ENCODE measurements at regions not wholly inside any gene's neighbourhood (a gene's known extent, or its start where the extent isn't known, plus 50 kb on each side); places are given as distances from the start of the nearest gene placed in this dataset.

DNA sequence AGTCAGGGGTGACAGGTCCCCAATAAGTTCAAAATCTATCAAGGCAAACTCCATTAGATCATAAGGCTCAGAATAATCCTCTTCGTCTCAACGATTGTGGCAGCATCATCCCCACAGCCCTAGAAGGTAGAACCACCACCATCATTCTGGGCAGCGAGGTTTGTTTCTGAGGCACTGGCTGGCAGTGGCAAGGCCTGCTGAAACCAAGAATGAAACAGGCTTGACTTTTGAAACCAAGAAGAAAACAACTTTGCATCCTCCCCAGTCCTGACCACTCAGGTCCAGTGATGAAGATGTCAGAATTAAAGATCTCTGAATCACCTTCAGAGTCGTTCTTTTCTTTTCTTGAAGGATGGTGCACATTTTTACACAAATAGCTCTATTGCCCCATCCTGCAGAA lies 152.6 kb upstream of the SYT1 start:
- TF ChIP-seq EP300 (IDR thresholded peaks at IDR 0.05; ENCODE audit: borderline replicate concordance in 1 of 2, low read depth in 1 of 2, low read length in 1 of 2) = no peak
- TF ChIP-seq, protein P1, sequence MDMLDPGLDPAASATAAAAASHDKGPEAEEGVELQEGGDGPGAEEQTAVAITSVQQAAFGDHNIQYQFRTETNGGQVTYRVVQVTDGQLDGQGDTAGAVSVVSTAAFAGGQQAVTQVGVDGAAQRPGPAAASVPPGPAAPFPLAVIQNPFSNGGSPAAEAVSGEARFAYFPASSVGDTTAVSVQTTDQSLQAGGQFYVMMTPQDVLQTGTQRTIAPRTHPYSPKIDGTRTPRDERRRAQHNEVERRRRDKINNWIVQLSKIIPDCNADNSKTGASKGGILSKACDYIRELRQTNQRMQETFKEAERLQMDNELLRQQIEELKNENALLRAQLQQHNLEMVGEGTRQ (IDR thresholded peaks at IDR 0.05; ENCODE audit: borderline replicate concordance, low read depth, low read length) = no peak
- TF ChIP-seq, protein P2, sequence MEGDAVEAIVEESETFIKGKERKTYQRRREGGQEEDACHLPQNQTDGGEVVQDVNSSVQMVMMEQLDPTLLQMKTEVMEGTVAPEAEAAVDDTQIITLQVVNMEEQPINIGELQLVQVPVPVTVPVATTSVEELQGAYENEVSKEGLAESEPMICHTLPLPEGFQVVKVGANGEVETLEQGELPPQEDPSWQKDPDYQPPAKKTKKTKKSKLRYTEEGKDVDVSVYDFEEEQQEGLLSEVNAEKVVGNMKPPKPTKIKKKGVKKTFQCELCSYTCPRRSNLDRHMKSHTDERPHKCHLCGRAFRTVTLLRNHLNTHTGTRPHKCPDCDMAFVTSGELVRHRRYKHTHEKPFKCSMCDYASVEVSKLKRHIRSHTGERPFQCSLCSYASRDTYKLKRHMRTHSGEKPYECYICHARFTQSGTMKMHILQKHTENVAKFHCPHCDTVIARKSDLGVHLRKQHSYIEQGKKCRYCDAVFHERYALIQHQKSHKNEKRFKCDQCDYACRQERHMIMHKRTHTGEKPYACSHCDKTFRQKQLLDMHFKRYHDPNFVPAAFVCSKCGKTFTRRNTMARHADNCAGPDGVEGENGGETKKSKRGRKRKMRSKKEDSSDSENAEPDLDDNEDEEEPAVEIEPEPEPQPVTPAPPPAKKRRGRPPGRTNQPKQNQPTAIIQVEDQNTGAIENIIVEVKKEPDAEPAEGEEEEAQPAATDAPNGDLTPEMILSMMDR (IDR thresholded peaks at IDR 0.05) = no peak
- TF ChIP-seq FOXJ3 (CRISPR knock-in tag; IDR thresholded peaks at IDR 0.05) = no peak
- no peak for TF ChIP-seq RFX5 (IDR thresholded peaks at IDR 0.05; ENCODE audit: low read length)
- no peak for TF ChIP-seq RAD21 (IDR thresholded peaks at IDR 0.05; ENCODE audit: low read length)
- TF ChIP-seq, protein P3, sequence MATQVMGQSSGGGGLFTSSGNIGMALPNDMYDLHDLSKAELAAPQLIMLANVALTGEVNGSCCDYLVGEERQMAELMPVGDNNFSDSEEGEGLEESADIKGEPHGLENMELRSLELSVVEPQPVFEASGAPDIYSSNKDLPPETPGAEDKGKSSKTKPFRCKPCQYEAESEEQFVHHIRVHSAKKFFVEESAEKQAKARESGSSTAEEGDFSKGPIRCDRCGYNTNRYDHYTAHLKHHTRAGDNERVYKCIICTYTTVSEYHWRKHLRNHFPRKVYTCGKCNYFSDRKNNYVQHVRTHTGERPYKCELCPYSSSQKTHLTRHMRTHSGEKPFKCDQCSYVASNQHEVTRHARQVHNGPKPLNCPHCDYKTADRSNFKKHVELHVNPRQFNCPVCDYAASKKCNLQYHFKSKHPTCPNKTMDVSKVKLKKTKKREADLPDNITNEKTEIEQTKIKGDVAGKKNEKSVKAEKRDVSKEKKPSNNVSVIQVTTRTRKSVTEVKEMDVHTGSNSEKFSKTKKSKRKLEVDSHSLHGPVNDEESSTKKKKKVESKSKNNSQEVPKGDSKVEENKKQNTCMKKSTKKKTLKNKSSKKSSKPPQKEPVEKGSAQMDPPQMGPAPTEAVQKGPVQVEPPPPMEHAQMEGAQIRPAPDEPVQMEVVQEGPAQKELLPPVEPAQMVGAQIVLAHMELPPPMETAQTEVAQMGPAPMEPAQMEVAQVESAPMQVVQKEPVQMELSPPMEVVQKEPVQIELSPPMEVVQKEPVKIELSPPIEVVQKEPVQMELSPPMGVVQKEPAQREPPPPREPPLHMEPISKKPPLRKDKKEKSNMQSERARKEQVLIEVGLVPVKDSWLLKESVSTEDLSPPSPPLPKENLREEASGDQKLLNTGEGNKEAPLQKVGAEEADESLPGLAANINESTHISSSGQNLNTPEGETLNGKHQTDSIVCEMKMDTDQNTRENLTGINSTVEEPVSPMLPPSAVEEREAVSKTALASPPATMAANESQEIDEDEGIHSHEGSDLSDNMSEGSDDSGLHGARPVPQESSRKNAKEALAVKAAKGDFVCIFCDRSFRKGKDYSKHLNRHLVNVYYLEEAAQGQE (IDR thresholded peaks at IDR 0.05; ENCODE audit: low read depth, low read length) = no peak
- no peak for TF ChIP-seq SMC3 (IDR thresholded peaks at IDR 0.05; ENCODE audit: low read depth, low read length)
- TF ChIP-seq, protein P4, sequence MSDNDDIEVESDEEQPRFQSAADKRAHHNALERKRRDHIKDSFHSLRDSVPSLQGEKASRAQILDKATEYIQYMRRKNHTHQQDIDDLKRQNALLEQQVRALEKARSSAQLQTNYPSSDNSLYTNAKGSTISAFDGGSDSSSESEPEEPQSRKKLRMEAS (IDR thresholded peaks at IDR 0.05; ENCODE audit: low read depth) = no peak
- TF ChIP-seq TAF1 (IDR thresholded peaks at IDR 0.05; ENCODE audit: borderline replicate concordance, low read depth, low read length) = no peak
- TF ChIP-seq POLR2AphosphoS5 (IDR thresholded peaks at IDR 0.05; ENCODE audit: low read depth, low read length) = no peak
- no peak for TF ChIP-seq MXI1 (IDR thresholded peaks at IDR 0.05; ENCODE audit: low read depth, low read length)
- TF ChIP-seq TEAD4 (IDR thresholded peaks at IDR 0.05; ENCODE audit: borderline replicate concordance, insufficient read depth) = no peak
